ENCODE measurements at regions not wholly inside any gene's neighbourhood (a gene's known extent, or its start where the extent isn't known, plus 50 kb on each side); places are given as distances from the start of the nearest gene placed in this dataset.

- TF ChIP-seq CTCF (IDR thresholded peaks at IDR 0.05 in 8 of 11, conservative IDR thresholded peaks at IDR 0.05 in 3 of 11) (no peak), POLR2A (IDR thresholded peaks at IDR 0.05) (no peak)
These were observed 98.8 kb upstream of the CACNA1A start for GRCh38 chr19:13604902-13605586.
